ENCODE measurements at regions not wholly inside any gene's neighbourhood (a gene's known extent, or its start where the extent isn't known, plus 50 kb on each side); places are given as distances from the start of the nearest gene placed in this dataset.

DNA sequence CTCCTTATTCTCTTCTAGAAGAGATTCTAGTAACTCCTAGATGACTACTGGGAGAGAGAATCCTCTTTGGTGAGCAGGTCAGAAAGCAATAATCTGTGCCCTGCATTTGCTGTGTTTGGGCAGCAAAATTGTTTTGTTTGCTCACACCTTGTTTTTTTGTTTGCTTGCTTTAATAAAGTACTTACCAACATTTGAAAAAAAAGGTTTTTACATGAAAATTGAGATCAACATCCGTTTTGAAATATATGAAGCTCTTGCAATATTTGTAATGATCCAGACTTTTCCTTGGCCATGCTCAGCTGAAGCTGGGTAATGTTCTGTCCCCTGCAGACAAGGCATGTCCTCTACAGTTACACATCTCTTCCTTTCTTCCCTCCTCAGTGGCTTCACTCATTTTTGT is 62.2 kb downstream of the DIPK2A start:
- TF ChIP-seq CREB1 (IDR thresholded peaks at IDR 0.05; ENCODE audit: low read depth), result no peak
- no peak for TF ChIP-seq TAF1 (IDR thresholded peaks at IDR 0.05; ENCODE audit: low read depth)
- TF ChIP-seq EGR1 (IDR thresholded peaks at IDR 0.05), result no peak
